H1 (cell line): ENCODE measurements at regions not wholly inside any gene's neighbourhood (a gene's known extent, or its start where the extent isn't known, plus 50 kb on each side); places are given as distances from the start of the nearest gene placed in this dataset.

ENCODE experiments used
- CTCF ChIA-PET: fragments of 300-600 bp; sonication (Branson Sonifier 250); formaldehyde crosslinking; loops from one replicate; lab custom pipeline; 2021; ENCODE audit not compliant: partially characterized antibody; lab: Charles Lee
- POLR2A ChIA-PET: fragments of 300-600 bp; sonication (Branson Sonifier 250); formaldehyde crosslinking; loops from one replicate; lab custom pipeline; 2021; ENCODE audit warnings: inconsistent platforms; ENCODE audit not compliant: partially characterized antibody; lab: Charles Lee
- DNase-seq, 2 experiments: peaks; one replicate each; pipeline versions ENCODE4 v3.0.0 to v3.0.0-alpha.2; 2010 to 2022; ENCODE audit warnings: low spot score in 2 of 2, low read depth in 1 of 2, mixed read lengths in 1 of 2
- FAIRE-seq: peaks from 2 replicates; lab custom pipeline; 2011; peaks lifted over from hg19 to GRCh38; lab: Jason Lieb, UNC
- H2AFZ ChIP-seq: 2 replicates; pipeline ENCODE4 v1.8.1; 2012; ENCODE audit warnings: low read length, inconsistent platforms
- H2AK5ac ChIP-seq: 2 replicates; pipeline ENCODE4 v1.6.1; 2013; ENCODE audit warnings: low read depth, low read length
- H2BK120ac ChIP-seq: replicated peaks from 2 replicates; pipeline ENCODE3; 2013; ENCODE audit warnings: low read depth, low read length, inconsistent platforms
- H2BK12ac ChIP-seq: 2 replicates; pipeline ENCODE4 v1.6.1; 2013; ENCODE audit warnings: low read depth, low read length
- H2BK15ac ChIP-seq: 2 replicates; pipeline ENCODE4 v1.6.1; 2013; ENCODE audit warnings: low read length
- H2BK20ac ChIP-seq: 2 replicates; pipeline ENCODE4 v1.6.1; 2013; ENCODE audit warnings: low read length
- H2BK5ac ChIP-seq: 2 replicates; pipeline ENCODE4 v1.6.1; 2013; ENCODE audit warnings: low read depth, low read length
- H3K14ac ChIP-seq: 2 replicates; pipeline ENCODE4 v1.6.1; 2013; ENCODE audit warnings: inconsistent platforms; ENCODE audit not compliant: insufficient read length
- H3K18ac ChIP-seq: 2 replicates; pipeline ENCODE4 v1.6.1; 2013; ENCODE audit warnings: low read length; ENCODE audit errors: extremely low read depth
- H3K23ac ChIP-seq: 2 replicates; pipeline ENCODE4 v1.6.1; 2013; ENCODE audit warnings: inconsistent platforms; ENCODE audit not compliant: insufficient read length
- H3K23me2 ChIP-seq: 2 replicates; pipeline ENCODE4 v1.6.1; 2013; ENCODE audit warnings: low read depth, low read length
- H3K27ac ChIP-seq: 2 replicates; pipeline ENCODE4 v1.6.1; 2011; ENCODE audit warnings: low read depth, low read length, inconsistent platforms
- H3K27me3 ChIP-seq, 4 experiments: replicated peaks in 1 of 4; 1 replicate in 1 of 4; 2 replicates in 3 of 4; pipeline versions ENCODE4 v1.6.1 to v1.8.1; 2011 to 2013; ENCODE audit warnings: low read length in 3 of 4, mild to moderate bottlenecking in 3 of 4, inconsistent platforms in 2 of 4, mixed read lengths in 2 of 4, moderate library complexity in 1 of 4; ENCODE audit not compliant: control insufficient read depth in 3 of 4, insufficient read depth in 3 of 4; ENCODE audit errors: extremely low read depth in 1 of 4
- H3K36me3 ChIP-seq, 4 experiments: 2 replicates each; pipeline versions ENCODE4 v1.6.1 to v1.8.1; 2011 to 2013; ENCODE audit warnings: mild to moderate bottlenecking in 4 of 4, low read length in 3 of 4, moderate library complexity in 2 of 4, control low read depth in 1 of 4, inconsistent platforms in 1 of 4; ENCODE audit not compliant: insufficient read depth in 4 of 4, control insufficient read depth in 2 of 4
- H3K4ac ChIP-seq: replicated peaks from 2 replicates; pipeline ENCODE3; 2013; ENCODE audit warnings: low read length, low read depth, mixed read lengths, inconsistent platforms; ENCODE audit not compliant: insufficient read length
- H3K4me1 ChIP-seq, 4 experiments: replicated peaks in 1 of 4; 1 replicate in 1 of 4; 2 replicates in 3 of 4; pipeline versions ENCODE4 v1.6.1 to v1.8.1; 2011 to 2013; ENCODE audit warnings: low read length in 3 of 4, inconsistent platforms in 2 of 4, mixed read lengths in 1 of 4; ENCODE audit not compliant: insufficient read depth in 4 of 4, control insufficient read depth in 3 of 4
- H3K4me2 ChIP-seq, 2 experiments: 2 replicates each; pipeline versions ENCODE4 v1.6.1 to v1.8.1; 2011 to 2013; ENCODE audit warnings: low read depth in 2 of 2, low read length in 2 of 2, control low read depth in 1 of 2, inconsistent platforms in 1 of 2, mild to moderate bottlenecking in 1 of 2; ENCODE audit not compliant: insufficient read depth in 1 of 2
- H3K4me3 ChIP-seq, 4 experiments: fragments of 200-600, 300-600 bp in 1 of 4; sonication (generic), shearing (Covaris generic), sonication (Bioruptor Twin) in 1 of 4; 2 replicates each; pipeline versions ENCODE4 v1.5.1 to v1.8.1; 2011 to 2016; ENCODE audit warnings: low read length in 4 of 4, low read depth in 3 of 4, control low read depth in 2 of 4, inconsistent platforms in 2 of 4, mild to moderate bottlenecking in 2 of 4, mixed read lengths in 1 of 4, moderate library complexity in 1 of 4; ENCODE audit not compliant: insufficient read depth in 2 of 4; ENCODE audit errors: extremely low read depth in 1 of 4
- H3K56ac ChIP-seq: replicated peaks from 2 replicates; pipeline ENCODE3; 2013; ENCODE audit warnings: low read depth, mild to moderate bottlenecking, mixed read lengths, low read length, inconsistent platforms; ENCODE audit not compliant: insufficient read length
- H3K79me1 ChIP-seq: 2 replicates; pipeline ENCODE4 v1.6.1; 2013; ENCODE audit warnings: low read depth, low read length, control low read depth
- H3K79me2 ChIP-seq, 2 experiments: 2 replicates each; pipeline versions ENCODE4 v1.6.1 to v1.8.1; 2012 to 2013; ENCODE audit warnings: low read length in 2 of 2, mild to moderate bottlenecking in 2 of 2, inconsistent platforms in 1 of 2; ENCODE audit not compliant: insufficient read depth in 2 of 2, control insufficient read depth in 1 of 2
- H3K9ac ChIP-seq, 4 experiments: replicated peaks in 1 of 4; 1 replicate in 1 of 4; 2 replicates in 3 of 4; pipeline versions ENCODE4 v1.6.1 to v1.8.1; 2011 to 2013; ENCODE audit warnings: low read depth in 3 of 4, low read length in 3 of 4, control low read depth in 2 of 4, mild to moderate bottlenecking in 2 of 4, moderate library complexity in 2 of 4, inconsistent platforms in 1 of 4; ENCODE audit errors: extremely low read depth in 1 of 4
- H3K9me3 ChIP-seq, 2 experiments: 2 replicates each; pipeline versions ENCODE4 v1.6.1 to v1.8.1; 2012 to 2013; ENCODE audit warnings: mild to moderate bottlenecking in 2 of 2, moderate library complexity in 2 of 2, control low read depth in 1 of 2, inconsistent platforms in 1 of 2, low read depth in 1 of 2, low read length in 1 of 2, mixed read lengths in 1 of 2; ENCODE audit not compliant: insufficient read depth in 2 of 2
- H4K20me1 ChIP-seq, 2 experiments: replicated peaks in 1 of 2; 2 replicates each; pipeline versions ENCODE3 to v1.8.1; 2011 to 2013; ENCODE audit warnings: inconsistent platforms in 2 of 2, low read length in 2 of 2, mild to moderate bottlenecking in 1 of 2; ENCODE audit not compliant: insufficient read depth in 2 of 2, control insufficient read depth in 1 of 2
- H4K5ac ChIP-seq: 2 replicates; pipeline ENCODE4 v1.6.1; 2013; ENCODE audit warnings: low read length, low read depth, mixed read lengths, inconsistent platforms; ENCODE audit not compliant: insufficient read length
- H4K8ac ChIP-seq: 2 replicates; pipeline ENCODE4 v1.8.0; 2013; ENCODE audit warnings: mild to moderate bottlenecking, moderate library complexity, low read length, inconsistent platforms; ENCODE audit not compliant: insufficient read depth; ENCODE audit errors: extremely low read depth
- H4K91ac ChIP-seq: replicated peaks from 2 replicates; pipeline ENCODE3; 2013; ENCODE audit warnings: low read length, mixed read lengths, inconsistent platforms; ENCODE audit not compliant: insufficient read length
- CHD2 ChIP-seq: IDR thresholded peaks from 2 replicates; pipeline ENCODE4 v1.6.1; 2012; ENCODE audit warnings: low read length, improper control_type of control experiment
- GABPA ChIP-seq: IDR thresholded peaks from 2 replicates; pipeline ENCODE4 v1.6.1; 2011; ENCODE audit warnings: mild to moderate bottlenecking, low read length, moderate library complexity, borderline replicate concordance; ENCODE audit not compliant: insufficient read depth
- HDAC2 ChIP-seq, 2 experiments: fragments of 300-600 bp in 1 of 2; sonication (generic) in 1 of 2; IDR thresholded peaks; 2 replicates each; pipeline ENCODE4 v1.6.1; 2011 to 2012; ENCODE audit warnings: low read depth in 2 of 2, low read length in 2 of 2, mild to moderate bottlenecking in 2 of 2, moderate library complexity in 2 of 2, borderline replicate concordance in 1 of 2, inconsistent platforms in 1 of 2
- POU5F1 ChIP-seq: IDR thresholded peaks from 2 replicates; pipeline ENCODE4 v1.6.1; 2011; ENCODE audit warnings: low read depth, mild to moderate bottlenecking, low read length, moderate library complexity
- RNF2 ChIP-seq: fragments of 200-900, 300-1000 bp; sonication (generic); IDR thresholded peaks from 2 replicates; pipeline ENCODE4 v1.7.1; 2016; ENCODE audit warnings: borderline replicate concordance, low read depth, mild to moderate bottlenecking, antibody characterized with exemption, low read length; ENCODE audit not compliant: poor library complexity, severe bottlenecking; ENCODE audit errors: missing control alignments
- SRF ChIP-seq: IDR thresholded peaks from 2 replicates; pipeline ENCODE4 v1.6.1; 2011; ENCODE audit warnings: mild to moderate bottlenecking, low read depth, low read length, moderate library complexity
- TAF1 ChIP-seq: IDR thresholded peaks from 2 replicates; pipeline ENCODE4 v1.6.1; 2011; ENCODE audit warnings: mild to moderate bottlenecking, low read depth, low read length
- WGBS, 2 experiments: shearing (Covaris generic) in 1 of 2; methylation state at CpG; one replicate each; pipeline versions ENCODE4 v1.1.6 to v1.1.7; 2013 to 2015; ENCODE audit warnings: low lambda C conversion rate in 2 of 2, mixed read lengths in 2 of 2, inconsistent platforms in 1 of 2, low coverage in 1 of 2, missing lambda C conversion rate in 1 of 2; ENCODE audit not compliant: insufficient replicate concordance in 2 of 2, insufficient coverage in 1 of 2, insufficient read length in 1 of 2; ENCODE audit errors: extremely low coverage in 1 of 2, missing lambda C conversion rate in 1 of 2; 5-methylcytosine and 5-hydroxymethylcytosine counted together
- TF ChIP-seq, protein P1 (sequence below): IDR thresholded peaks from 2 replicates; pipeline ENCODE4 v1.6.1; 2012; ENCODE audit warnings: inconsistent platforms

DNA sequence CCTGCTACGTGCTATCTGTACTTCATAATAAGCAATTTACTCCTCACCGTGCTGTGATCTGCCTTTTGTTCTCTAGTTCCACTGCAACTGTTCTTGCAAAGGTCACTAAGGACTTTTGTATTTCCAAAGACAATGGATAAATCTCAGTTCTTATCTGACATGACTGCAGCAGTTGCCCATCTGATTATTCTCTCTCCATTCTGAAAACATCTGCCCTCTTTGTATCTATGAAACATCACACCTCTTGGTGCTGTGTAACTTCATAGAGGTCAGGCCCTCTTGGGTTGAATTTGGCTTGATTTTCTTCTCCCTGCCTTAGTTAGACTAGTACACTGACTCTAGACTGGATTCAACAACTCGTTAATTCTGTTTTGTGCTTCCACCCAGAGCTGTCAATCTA lies 319.6 kb downstream of the BTG1 start:
- FAIRE-seq (no peak), DNase-seq (no peak)
- Histone ChIP-seq H4K5ac (no peak overlapping the region), H3K23ac (no peak overlapping the region), H3K56ac (no peak overlapping the region), H3K4ac (no peak overlapping the region), H2AK5ac (no peak overlapping the region), H2BK12ac (no peak overlapping the region), H3K9me3 (no peaks in the 10 kb centered on the region), H3K9ac (no peak overlapping the region), H4K20me1 (no peaks in the 10 kb centered on the region), H4K8ac (no peak overlapping the region), H3K4me3 (no peak overlapping the region), H2BK120ac (no peak overlapping the region), H3K79me2 (no peaks in the 10 kb centered on the region), H3K27ac (no peak overlapping the region), H3K79me1 (no peaks in the 10 kb centered on the region), H3K36me3 (no peaks in the 10 kb centered on the region), H2BK5ac (no peak overlapping the region), H3K23me2 (no peaks in the 10 kb centered on the region; the same call in 1 of the 2 replicates), H3K14ac (no peak overlapping the region), H3K4me1 (no peaks in the 10 kb centered on the region), H3K18ac (no peak overlapping the region), H3K4me2 (no peak overlapping the region), H2BK20ac (no peak overlapping the region), H4K91ac (no peak overlapping the region), H2BK15ac (no peak overlapping the region), H2AFZ (no peak overlapping the region), H3K27me3 (no peaks in the 10 kb centered on the region)
- CTCF ChIA-PET = interaction anchor here (1.9 kb wide), 1 partner anchor 14 kb away, joined by 9 read pairs; no protein-coding TSS in a partner anchor
- POLR2A ChIA-PET = no interaction called here
- 92% methylated on average over 3 of the region's 3 CpGs; no CpG with 5 or more reads in 1 of the 2 experiments for WGBS, 2 experiments
- TF ChIP-seq HDAC2 (IDR thresholded peaks at IDR 0.05; ENCODE audit: borderline replicate concordance in 1 of 2, low read depth in 2 of 2, low read length in 2 of 2) (no peak), SRF (no peak), RNF2 (no peak), CHD2 (no peak), TAF1 (no peak), GABPA (no peak), POU5F1 (no peak)
- TF ChIP-seq, protein P1, sequence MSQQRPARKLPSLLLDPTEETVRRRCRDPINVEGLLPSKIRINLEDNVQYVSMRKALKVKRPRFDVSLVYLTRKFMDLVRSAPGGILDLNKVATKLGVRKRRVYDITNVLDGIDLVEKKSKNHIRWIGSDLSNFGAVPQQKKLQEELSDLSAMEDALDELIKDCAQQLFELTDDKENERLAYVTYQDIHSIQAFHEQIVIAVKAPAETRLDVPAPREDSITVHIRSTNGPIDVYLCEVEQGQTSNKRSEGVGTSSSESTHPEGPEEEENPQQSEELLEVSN = no peak
